GM12873 (cell line): ENCODE measurements at regions not wholly inside any gene's neighbourhood (a gene's known extent, or its start where the extent isn't known, plus 50 kb on each side); places are given as distances from the start of the nearest gene placed in this dataset.

Source experiments
- TF ChIP-seq, protein P1 (sequence below): IDR thresholded peaks from 2 replicates; pipeline ENCODE4 v1.5.1; 2012; ENCODE audit warnings: low read depth, mild to moderate bottlenecking, moderate library complexity, low read length, control low read depth; ENCODE audit not compliant: insufficient read depth; ENCODE audit errors: missing control alignments

DNA sequence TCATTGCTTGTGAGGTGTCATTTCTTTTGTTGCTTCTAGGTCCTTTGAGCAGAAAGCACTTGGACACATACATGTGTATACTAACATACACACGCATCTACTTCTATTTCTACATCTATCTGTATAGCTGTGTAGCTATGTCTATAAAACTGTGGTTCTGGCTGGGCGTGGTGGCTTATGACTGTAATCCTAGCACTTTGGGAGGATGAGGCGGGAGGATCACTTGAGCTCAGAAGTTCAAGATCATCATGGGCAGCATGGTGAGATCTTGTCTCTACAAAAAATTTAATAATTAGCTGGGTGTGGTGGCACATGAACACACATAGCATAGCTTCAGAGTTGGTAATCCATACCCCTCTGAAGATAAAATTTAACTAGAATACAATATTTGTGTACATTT is 65.0 kb upstream of the MAGI1 start:
- TF ChIP-seq, protein P1, sequence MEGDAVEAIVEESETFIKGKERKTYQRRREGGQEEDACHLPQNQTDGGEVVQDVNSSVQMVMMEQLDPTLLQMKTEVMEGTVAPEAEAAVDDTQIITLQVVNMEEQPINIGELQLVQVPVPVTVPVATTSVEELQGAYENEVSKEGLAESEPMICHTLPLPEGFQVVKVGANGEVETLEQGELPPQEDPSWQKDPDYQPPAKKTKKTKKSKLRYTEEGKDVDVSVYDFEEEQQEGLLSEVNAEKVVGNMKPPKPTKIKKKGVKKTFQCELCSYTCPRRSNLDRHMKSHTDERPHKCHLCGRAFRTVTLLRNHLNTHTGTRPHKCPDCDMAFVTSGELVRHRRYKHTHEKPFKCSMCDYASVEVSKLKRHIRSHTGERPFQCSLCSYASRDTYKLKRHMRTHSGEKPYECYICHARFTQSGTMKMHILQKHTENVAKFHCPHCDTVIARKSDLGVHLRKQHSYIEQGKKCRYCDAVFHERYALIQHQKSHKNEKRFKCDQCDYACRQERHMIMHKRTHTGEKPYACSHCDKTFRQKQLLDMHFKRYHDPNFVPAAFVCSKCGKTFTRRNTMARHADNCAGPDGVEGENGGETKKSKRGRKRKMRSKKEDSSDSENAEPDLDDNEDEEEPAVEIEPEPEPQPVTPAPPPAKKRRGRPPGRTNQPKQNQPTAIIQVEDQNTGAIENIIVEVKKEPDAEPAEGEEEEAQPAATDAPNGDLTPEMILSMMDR: no peak

DNA sequence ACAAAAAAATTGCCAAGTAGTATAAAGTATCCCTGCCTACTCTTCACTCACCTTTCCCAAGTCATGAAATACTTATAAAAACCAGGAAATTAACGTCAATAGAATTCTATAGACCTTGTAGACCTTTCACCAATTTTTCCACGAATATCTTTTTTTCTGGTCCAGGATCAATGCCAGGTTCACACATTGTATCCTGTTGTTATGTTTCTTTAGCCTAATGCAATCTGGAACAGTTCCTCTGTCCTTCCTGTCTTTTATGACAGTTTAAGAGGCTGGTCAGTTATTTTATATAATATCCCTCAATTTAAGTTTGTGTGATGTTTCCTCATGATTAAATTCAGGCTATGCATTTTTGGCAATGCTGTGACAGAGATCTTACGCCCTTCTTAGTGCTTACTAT is 63.2 kb upstream of the MAGI1 start:
- TF ChIP-seq, protein P1: no peak

DNA sequence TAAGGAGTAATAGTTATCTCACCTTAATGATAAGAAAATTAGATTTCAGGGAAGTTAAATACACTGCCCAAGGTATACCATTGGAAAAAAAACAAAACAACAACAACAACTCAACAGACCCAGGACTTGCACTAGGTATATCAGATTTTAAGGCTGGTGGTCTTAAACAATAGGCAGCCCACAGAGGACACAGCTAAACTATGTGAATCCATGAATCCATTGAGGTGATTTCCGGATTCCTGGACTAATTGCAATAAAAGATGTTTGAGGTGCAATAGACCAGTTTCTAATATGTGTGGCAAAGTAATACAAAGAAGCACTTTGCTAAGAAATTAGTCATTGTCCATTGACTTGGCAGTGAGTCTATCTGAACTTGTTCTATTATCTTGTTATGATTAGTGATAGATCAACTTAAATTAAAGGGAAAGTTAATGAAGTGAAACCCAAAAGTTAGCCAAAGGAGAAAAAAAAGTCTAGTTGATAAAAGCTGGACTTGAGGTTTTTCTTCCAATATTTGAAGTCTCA is 60.9 kb upstream of the MAGI1 start:
- TF ChIP-seq, protein P1: no peak

DNA sequence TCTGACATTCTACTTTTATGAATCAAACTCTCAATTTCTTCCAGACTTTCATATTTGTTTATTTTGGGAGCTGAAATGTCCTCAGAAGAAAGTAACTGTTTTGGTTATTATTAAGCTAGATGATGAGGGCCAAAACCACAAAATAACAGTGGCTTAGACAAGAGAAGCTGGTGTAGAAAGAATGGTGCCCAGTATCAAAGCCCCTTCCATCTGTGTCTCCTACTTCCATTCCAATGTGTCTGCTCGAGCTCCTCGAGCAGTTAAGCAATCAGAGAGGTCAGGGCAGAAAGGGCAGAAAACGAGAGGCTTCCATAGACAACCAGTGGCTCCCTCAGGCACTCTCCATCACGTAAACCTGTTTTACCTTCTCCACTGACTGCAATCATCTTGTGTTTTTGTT is 59.7 kb upstream of the MAGI1 start:
- TF ChIP-seq, protein P1: no peak

DNA sequence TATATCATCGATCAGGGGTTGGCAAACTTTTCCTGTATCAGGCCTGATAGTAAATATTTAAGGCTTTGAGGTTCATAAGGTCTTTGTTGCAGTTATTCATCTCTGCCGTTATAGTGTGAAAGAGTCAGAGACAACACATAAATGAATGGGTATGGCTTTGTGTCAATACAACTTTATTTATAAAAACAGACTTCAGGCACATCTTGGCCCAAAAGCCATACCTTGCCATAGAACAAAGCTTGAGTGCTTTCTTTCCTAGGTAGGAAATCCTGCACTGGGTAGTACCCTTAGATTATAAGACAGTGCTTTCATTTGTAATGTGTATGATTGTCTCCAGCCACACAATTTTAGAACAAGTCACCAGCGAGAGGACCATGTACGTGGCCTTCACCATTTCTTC is 58.9 kb upstream of the MAGI1 start:
- TF ChIP-seq, protein P1: no peak

DNA sequence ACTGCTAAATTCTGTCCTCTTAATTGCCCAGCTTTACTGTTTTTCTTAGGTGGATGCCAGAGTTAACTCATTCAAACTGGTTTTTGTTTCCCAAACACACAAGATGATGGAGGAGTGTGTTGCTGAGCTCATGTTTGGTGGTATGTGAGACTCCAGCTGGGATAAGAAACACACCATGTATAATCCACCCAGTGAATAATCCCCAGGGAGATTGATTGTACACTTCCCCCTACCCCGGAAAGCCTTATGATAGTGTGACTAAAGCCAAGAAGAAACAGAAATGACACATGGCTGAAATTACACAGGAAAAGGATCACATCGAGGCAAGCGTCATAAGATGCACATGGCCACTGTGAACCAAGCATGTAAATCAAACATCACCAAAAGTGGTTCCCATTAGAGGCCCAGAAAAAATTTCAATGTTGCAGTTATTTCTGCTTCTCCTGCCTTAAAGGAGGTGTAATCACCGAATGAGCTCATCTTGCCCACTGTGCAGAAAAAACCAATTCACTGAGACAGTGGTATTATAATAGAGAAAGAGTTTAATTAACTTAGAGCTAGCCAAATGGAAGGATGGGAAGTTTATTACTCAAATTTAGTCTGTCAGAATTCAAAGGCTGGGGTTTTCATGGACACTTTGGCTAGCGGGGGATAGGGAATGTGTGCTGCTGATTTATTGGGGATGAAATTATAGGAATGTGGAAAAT is 56.7 kb upstream of the MAGI1 start:
- TF ChIP-seq, protein P1: no peak

DNA sequence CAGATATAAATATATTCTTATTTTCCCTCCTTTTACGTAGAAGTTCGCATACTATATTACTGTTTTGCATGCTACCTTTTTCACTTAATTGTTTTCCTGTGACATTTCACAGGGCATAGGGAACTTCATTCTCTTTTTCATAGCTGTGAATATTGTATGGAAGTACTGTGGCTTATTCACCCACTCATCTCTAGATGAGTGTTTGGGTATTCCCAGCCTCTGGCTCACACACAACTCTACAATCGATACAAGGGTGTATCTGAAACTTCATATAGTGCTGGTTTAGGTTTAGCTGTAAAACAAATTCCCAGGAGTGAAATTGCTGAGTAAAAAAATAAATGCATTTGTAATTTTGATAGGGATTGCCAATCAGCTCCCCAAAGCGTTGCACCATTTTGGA is 55.3 kb upstream of the MAGI1 start:
- TF ChIP-seq, protein P1: no peak
